Right ventricle myocardium inferior (tissue), 1 donor: ENCODE measurements at regions not wholly inside any gene's neighbourhood (a gene's known extent, or its start where the extent isn't known, plus 50 kb on each side); places are given as distances from the start of the nearest gene placed in this dataset.
A peak's percentile ranks its signal among the peaks of the same experiment; 100 is the strongest.

ENCODE experiments used
- ATAC-seq: fragments of 200-7000 bp; cut with Tn5 transposase; one replicate; pipeline ENCODE4 v1.9.1; 2020; ENCODE audit warnings: mild to moderate bottlenecking, moderate library complexity
- DNase-seq: peaks from one replicate; pipeline ENCODE4 v3.0.0; 2021; ENCODE audit errors: missing footprints
- intact Hi-C: fragments of 100-400 bp; cut with DNase I; formaldehyde crosslinking; loops from one replicate; pipeline ENCODE4 v1.11.0; 2022
- donor health status: DM: no; HTN: yes; CAD: no; lungs with severe emphysema.

DNA sequence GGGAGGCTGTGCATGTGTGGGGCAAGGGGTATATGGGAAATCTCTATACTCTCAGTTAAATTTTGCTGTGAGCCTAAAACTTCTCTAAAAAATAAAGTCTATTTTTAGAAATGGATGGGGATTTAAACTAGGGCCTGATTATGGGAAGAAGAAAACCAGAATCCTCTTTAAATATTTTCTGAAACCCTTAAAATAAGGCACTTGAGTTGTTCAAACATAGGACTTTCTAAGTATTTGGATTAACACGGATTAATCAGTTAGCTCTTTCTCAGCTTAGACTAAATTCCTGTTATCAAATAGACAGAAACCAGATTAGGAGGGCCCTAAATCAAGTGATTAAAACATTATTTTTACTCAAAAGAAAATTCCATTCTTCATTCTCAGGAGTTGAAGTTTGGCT is 438.4 kb downstream of the EFNA5 start:
- intact Hi-C loops: no loop called here
- ATAC-seq (no peak), DNase-seq (no peak)

DNA sequence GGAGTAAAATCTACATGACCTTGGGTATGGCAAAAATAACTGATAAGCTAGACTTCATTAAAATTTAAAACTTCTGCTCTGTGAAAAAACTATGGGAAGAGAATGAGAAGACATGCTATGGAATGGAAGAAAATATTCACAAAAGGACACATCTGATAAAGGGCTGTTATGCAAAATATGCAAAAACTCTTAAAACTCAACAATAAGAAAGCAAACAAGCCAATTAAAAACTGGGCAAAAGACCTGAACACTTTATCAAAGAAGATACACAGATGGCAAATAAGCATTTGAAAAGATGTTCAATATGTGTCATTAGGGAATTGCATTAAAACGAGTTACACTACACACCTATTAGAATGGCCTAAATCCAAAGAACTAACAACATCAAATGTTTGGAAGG is 439.5 kb downstream of the EFNA5 start:
- no peak for DNase-seq
- intact Hi-C loops: no loop called here
- no peak for ATAC-seq

DNA sequence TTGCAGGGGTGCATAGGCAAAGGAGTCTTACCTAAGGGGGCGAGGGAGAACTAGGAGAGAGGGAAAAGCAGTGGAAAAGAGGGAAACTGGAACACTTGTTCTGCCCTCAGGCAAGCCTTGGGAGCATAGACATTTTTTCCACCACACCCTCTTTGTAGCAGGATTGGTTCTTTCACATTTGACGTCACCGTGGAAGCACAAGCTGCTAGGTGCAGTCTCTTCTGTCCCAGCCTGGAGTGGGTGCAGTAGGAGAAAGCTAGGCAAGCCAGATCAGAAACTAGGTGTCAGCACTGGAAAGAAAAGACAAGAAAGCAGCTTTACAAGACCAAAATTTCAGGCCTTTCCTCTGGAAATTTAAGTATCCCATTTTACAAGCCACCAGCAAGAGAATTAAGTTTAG is 440.4 kb downstream of the EFNA5 start:
- DNase-seq: no peak
- no peak for ATAC-seq
- intact Hi-C loops: no loop called here

DNA sequence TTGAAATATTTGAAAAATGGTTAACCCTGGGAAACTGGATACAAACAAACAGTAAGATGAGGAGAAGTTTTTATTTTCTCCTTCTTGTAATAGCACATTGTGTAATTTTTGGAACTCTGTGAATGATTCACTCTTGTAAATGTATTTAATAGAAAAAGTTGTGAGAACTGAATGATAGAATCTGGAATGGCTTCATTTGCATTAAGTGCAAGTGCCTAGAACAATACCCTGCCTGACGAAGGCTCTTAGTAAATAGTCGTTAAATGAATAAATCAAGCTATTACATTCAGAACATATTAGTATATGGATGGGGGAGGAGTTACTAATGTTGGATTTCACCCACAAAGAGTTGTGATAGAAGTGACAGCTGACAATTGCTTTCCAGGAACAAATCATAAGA is 442.5 kb downstream of the EFNA5 start:
- DNase-seq: no peak
- intact Hi-C loops: no loop called here
- no peak for ATAC-seq

DNA sequence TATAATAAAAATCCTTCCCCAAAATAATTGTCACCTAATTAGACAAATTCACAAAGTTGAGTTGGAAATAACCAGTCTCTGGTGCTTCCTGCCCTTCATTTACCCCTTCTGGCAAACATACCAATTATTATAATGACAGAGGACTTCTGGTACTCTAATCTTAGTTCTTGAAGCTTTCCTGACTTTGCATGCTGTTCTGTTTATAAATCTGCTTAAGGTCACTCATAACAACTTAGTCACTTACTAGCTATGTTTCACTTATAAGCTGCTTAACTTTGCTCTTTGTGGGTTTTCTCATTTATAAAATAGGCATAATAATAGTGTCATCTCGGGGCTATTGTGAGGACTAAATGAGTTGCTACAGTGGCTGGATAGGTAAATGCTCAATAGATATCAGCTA is 446.5 kb downstream of the EFNA5 start:
- intact Hi-C loops: no loop called here
- ATAC-seq: no peak
- DNase-seq: no peak

DNA sequence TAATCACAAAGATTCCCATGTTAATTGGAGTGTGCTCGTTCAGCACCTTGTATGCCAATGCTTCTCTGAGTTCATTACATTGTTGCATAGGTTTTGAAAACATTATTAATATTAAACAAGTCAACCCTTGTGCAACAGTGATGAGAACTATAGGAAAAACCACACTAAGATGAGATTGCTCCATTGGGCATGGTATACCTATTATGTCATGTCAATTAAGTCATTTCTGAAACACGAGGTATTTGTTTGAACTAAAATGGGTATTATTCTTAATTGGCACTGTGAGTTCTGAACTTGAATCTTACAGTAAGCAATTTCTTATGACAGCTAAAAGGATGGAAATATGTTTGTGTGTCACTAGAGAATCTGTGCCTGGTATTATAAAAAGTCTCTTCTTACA is 447.7 kb downstream of the EFNA5 start:
- ATAC-seq: no peak
- DNase-seq: no peak
- intact Hi-C loops: no loop called here

DNA sequence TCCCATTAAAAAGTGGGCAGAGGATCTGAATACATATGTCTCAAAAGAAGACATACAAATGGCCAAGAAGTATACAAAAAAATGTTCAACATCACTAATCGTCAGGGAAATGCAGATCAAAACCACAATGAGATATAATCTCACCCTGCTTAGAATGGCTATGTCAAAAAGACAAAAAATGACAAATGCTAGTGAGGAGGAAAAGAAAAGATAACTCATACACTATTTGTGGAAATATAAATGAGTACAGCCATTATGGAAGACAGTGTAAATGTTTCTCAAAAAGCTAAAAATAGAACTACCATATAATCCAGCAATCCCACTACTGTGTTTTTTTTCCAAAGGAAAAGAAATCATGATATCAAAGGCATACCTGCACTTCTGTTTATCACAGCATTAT is 450.7 kb downstream of the EFNA5 start:
- ATAC-seq (no peak), DNase-seq (no peak)
- intact Hi-C loops: loop anchor here (5.0 to 10.0 kb wide), 4 partner anchors 93 to 355 kb away; no protein-coding TSS in a partner anchor

DNA sequence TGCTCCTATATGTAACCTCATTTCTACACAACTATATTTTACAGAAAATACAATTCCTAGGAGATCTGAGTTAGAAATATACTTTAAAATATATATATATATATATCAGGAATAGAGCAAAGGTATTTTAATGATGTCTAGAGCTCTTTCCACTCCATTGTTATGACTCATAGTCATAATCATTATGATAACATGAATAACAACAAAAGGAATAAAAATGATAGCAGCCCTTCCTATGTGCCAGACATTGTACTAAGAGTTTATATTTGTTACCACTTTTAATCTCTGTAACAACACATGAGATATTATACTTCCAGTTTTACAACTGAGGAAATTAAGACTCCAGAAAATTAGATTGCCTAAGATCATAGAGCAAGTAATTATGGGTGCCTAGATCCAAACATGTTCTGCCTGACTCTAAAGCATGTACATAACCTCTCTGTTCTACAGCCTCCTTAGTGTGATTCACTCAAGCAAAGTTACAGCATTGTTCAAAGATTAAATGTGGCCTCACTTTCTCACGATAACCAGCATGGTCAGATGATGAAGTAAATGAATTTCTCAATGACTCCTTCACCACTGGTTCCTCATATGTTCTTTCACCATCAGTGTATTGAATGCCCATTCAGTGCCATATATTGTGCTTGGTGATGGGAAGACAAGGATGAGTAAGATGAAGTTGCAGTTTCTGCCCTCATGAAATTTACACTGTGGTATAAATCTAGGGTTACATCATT is 452.1 kb downstream of the EFNA5 start:
- no peak for ATAC-seq
- no peak for DNase-seq
- intact Hi-C loops: loop anchor here (5.0 to 10.0 kb wide), 4 partner anchors 91 to 356 kb away; no protein-coding TSS in a partner anchor

DNA sequence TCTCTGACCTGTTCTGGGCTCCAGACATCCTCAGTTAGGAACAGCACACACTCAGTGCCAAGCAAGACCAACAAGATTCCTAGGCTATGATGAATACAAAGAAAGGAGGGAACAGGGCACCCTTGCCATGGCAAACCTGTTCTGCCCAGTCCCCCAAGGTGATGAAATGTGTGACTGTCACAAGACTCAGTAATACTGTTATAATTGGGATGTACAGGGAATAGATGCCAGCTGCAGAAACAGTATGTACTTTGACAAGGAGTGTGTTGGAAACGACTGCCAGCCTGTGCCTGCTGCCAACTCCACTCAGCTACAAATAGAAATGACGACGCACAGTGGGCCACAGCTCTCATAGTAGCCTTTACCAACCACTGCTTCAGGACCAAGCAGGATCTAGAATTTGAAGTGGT is 453.0 kb downstream of the EFNA5 start:
- peak; percentile 96 for ATAC-seq
- intact Hi-C loops: loop anchor here (1.0 to 10.0 kb wide), 6 partner anchors 90 to 455 kb away; no protein-coding TSS in a partner anchor
- peak; percentile 75 for DNase-seq

DNA sequence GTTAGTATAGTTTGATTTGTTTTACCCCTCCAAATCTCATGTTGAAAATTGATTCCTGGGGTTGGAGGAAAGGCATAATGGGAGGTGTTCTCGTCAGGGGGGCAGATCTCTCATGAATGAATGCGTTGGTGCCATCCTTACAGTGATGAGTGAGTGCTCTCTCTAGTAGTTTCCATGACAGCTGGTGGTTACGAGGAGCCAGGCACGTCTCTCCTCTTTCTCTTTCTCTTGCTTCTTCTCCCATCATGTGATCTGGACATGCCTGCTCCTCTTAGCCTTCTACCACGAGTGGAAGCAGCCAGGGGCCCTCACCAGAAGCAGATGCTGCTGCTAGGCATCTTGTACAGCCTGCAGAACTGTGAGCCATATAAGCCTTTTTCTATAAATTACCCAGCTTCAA is 454.1 kb downstream of the EFNA5 start:
- ATAC-seq: no peak
- intact Hi-C loops: loop anchor here (2.0 to 10.0 kb wide), 5 partner anchors 89 to 358 kb away; no protein-coding TSS in a partner anchor
- no peak for DNase-seq

DNA sequence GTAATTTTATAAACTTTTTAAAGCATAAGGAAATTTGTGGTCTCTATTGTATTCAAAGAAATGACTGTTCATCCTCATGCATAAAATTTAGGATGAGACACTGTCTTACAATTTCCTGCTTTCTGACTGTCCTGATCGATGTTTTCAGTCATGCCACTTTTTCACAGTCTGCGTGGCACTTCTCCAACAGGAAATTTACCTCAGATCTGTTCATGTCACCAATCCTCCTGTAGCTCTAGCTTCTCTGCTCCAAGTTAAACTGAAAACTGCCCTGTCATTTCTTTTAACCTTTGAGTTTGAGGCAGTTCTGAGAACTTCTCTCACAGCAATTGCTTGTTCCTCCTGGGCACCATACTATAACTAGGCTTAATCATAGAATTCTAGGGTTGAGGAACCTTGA is 455.1 kb downstream of the EFNA5 start:
- DNase-seq (no peak), ATAC-seq (no peak)
- intact Hi-C loops: loop anchor here (2.0 to 10.0 kb wide), 5 partner anchors 88 to 359 kb away; no protein-coding TSS in a partner anchor

DNA sequence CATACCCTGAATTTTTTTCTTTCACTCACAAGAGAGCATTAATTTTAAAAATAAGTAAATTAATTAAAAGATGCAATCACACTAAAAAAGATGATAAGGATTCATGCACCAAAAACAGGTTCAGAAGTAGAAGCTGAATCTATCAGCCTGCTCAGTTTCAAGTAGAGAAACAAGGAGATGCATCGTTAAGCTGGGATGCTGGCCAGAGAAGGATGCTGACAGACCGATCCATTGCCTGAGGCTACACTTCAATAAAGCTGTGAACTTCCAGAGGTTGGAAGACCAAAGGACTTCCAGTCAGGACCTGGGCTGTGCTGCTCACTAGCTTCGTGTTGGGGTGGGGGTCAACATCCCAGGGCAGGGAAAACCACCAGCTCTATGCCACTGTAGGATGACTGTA is 457.7 kb downstream of the EFNA5 start:
- DNase-seq (no peak), ATAC-seq (no peak)
- intact Hi-C loops: loop anchor here (10.0 kb wide), 1 partner anchor 362 kb away; no protein-coding TSS in a partner anchor

DNA sequence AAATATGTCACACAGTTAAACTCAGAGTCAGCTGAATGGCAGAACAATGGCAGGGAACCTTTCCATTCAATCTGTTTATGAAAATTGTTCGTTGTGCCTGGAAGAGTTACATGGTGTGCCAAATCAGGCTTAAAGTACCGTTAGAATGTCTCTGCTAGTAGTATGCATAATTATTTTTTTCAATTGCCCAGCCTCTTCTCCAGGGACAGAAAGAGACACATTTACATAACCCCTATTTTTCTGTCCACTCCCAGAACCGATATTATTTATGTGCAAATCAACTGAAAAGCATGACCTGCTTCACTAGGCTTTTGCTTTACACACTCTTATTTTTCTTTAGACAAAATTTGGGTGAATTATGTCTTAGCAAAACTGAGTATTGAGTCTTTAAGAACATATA is 459.1 kb downstream of the EFNA5 start:
- intact Hi-C loops: loop anchor here (10.0 kb wide), 1 partner anchor 363 kb away; no protein-coding TSS in a partner anchor

DNA sequence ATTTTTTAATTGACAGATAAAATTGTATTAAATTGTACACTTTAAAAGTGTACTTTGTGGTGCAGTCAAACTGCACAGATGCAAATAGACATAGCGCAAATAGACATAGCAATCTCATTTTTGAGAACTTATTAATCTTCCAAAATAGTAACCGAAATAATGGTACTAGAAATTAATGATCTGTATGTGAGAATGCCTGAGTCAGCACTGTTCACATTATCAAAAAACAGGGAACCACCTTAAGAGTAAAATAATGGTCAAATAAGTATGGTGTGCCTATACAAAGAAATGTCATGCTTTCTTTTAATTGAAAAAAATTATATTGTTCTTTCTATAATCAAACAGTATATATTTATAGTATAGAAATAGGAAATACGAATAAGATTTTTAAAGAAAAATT is 461.9 kb downstream of the EFNA5 start:
- ATAC-seq: no peak
- intact Hi-C loops: no loop called here

More for the DNA sequence above, 459.1 kb downstream of the EFNA5 start:
- DNase-seq (no peak), ATAC-seq (no peak)

DNA sequence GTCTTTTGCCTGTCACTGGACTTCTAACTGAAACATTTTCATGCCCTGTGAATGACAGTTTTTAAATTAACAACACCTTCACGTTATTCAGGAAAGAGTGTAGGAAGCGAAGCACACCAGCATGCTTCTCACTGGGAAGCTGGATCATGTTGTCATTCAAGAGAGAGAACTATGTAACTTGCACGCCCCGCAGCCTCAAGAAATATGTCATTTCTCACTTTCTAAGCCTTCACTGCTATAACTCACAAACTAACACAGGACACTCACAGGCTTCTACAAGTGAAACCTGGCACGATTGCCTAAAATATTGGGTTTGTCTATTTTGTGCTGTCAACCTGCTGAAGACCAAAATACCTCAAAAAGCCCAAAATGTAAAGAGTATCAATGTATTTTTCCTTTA is 466.3 kb downstream of the EFNA5 start:
- no peak for DNase-seq
- intact Hi-C loops: no loop called here
- no peak for ATAC-seq

More for the DNA sequence above, 461.9 kb downstream of the EFNA5 start:
- DNase-seq: no peak

DNA sequence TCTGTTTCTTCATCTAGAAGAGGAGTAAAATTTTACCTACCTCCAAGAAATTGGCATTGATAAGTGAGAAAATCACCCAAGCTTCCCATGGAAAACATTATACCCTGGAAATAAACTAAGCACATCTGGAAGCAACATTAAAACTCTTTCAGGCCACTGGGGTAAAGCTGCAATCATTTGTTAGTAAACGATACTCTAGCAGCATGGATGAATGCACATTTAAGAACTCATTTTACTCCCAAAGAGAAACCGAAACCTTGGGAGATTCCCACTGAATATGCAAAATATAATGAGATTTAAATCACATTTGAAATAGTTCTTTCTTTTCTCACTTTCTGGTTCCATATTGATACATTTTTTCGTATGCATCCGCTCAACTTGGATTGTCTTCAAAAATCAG is 467.5 kb downstream of the EFNA5 start:
- intact Hi-C loops: no loop called here
- no peak for ATAC-seq
- no peak for DNase-seq

DNA sequence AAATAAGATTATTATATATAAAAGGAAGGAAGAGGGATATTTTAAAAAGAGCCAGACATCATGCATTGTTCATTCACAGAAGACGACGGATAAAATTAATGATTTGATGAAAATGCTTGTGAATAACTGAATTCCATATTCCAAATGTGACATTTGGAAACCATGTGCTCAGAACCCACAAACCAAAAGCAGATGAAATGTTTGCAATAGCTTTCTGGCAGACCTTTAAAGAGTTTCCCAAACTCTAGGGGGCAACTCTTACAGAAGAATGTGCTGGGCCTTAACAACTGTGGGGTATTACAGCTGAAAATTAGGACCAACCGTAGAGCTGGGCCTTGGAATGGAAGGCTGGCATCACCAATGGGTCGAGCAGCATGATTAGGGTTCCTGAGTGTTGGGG is 471.0 kb downstream of the EFNA5 start:
- no peak for DNase-seq
- intact Hi-C loops: no loop called here
- ATAC-seq: no peak

DNA sequence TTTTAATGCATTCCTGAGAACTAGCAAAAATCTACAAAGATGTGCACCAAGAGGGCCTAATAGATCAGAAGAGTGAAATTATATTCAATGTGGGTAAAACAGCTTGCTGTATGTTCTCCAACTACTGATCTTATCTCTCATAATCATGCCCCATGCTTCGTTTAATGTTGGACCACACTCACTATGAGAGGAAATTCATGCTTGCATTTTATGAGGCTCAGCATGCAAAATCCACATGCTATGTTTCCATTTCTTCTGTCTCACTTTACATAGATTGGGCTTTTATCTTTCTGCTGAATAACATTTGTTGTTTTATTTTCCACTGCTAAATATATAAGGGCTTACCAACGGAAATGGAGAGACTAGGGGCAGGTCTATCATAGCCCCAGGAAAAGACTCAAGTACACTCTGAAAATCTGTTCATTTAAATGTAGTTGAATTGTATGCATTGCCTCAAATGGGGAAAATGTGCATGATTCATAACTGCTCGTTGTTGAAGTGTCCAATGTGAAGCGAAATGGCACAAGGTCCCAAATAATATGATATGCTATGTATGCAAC is 474.2 kb downstream of the EFNA5 start:
- DNase-seq: no peak
- no peak for ATAC-seq
- intact Hi-C loops: no loop called here

DNA sequence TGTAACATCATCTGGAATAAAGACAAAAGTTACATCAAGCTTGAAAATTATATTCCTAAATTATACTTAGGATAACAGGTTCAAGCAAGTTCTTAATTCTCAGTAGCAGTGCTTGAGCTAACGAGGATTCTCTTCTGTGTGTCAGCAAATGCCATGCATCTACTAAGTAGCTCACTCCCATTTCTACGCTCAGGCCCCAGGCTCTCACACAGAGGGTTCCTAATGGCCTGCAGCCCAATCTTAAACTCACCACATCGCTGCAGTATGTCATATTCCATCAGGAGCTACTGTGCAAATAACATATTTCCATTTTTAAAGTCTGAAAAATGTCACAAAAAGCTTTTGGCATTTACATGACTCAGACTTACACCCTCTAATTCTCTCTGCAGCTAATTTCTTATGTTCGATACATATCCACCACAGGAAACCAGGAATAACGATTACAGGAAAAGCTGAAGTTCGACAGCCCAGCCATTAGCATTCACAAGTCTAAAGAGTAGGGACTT is 474.8 kb downstream of the EFNA5 start:
- DNase-seq (no peak), ATAC-seq (no peak)
- intact Hi-C loops: no loop called here

DNA sequence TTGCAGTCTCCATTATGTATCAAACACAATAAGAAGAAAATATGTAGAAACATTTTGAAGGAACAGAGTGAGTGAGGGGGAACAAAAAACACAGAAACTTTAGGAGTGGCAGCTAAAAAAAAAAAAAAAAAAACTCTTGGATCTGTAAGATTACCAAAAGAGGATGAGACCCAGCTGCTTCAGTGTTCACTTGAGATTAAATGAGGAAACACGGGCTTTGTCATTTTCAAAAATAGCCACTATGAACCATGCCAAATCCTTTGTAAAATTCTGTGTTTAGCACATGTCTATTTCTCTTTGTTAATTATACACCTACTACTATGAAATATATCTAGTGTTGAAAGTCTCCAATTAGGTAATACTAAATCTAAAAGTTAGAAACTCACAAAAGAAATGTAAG is 485.9 kb downstream of the EFNA5 start:
- intact Hi-C loops: no loop called here
- DNase-seq (no peak), ATAC-seq (no peak)
